CD14-positive monocyte (primary cell): ENCODE measurements at regions not wholly inside any gene's neighbourhood (a gene's known extent, or its start where the extent isn't known, plus 50 kb on each side); places are given as distances from the start of the nearest gene placed in this dataset.

ENCODE experiments used
- DNase-seq, 3 donors: peaks; one replicate each; pipeline ENCODE4 v3.0.0-alpha.2; 2011 to 2022
- H2AFZ ChIP-seq: 2 replicates; pipeline ENCODE4 v1.6.0; 2012; ENCODE audit warnings: mild to moderate bottlenecking, low read depth, low read length, inconsistent platforms; ENCODE audit not compliant: insufficient read depth, poor library complexity, severe bottlenecking
- H3K27ac ChIP-seq, 2 donors: 1 replicate in 1 of 2; 2 replicates in 1 of 2; pipeline ENCODE4 v1.5.1; 2012 to 2013; ENCODE audit warnings: low read length in 2 of 2, control low read depth in 1 of 2, inconsistent platforms in 1 of 2, low read depth in 1 of 2, mild to moderate bottlenecking in 1 of 2
- H3K27me3 ChIP-seq, 2 donors: one replicate each; pipeline versions ENCODE4 v1.6.0 to v1.6.1; 2011 to 2013; ENCODE audit warnings: low read length in 2 of 2; ENCODE audit not compliant: control insufficient read depth in 2 of 2, insufficient read depth in 2 of 2
- H3K36me3 ChIP-seq, 2 donors: replicated peaks in 1 of 2; 1 replicate in 1 of 2; 2 replicates in 1 of 2; pipeline versions ENCODE4 v1.5.1 to v1.6.1; 2012 to 2013; ENCODE audit warnings: low read length in 2 of 2, control low read depth in 1 of 2, inconsistent platforms in 1 of 2, mild to moderate bottlenecking in 1 of 2; ENCODE audit not compliant: insufficient read depth in 2 of 2, control insufficient read depth in 1 of 2
- H3K4me1 ChIP-seq, 2 donors: 1 replicate in 1 of 2; 2 replicates in 1 of 2; pipeline versions ENCODE4 v1.5.1 to v1.6.1; 2012 to 2013; ENCODE audit warnings: low read length in 2 of 2, control low read depth in 1 of 2, inconsistent platforms in 1 of 2, mild to moderate bottlenecking in 1 of 2, moderate library complexity in 1 of 2; ENCODE audit not compliant: insufficient read depth in 2 of 2, control insufficient read depth in 1 of 2
- H3K4me2 ChIP-seq: replicated peaks from 2 replicates; pipeline ENCODE3; 2012; ENCODE audit warnings: low read length, moderate library complexity, mild to moderate bottlenecking; ENCODE audit not compliant: poor library complexity, severe bottlenecking; ENCODE audit errors: extremely low read depth
- H3K4me3 ChIP-seq, 3 experiments: fragments of 200-600 bp in 1 of 3; sonication (generic) in 1 of 3; replicated peaks in 1 of 3; 1 replicate in 2 of 3; 2 replicates in 1 of 3; pipeline ENCODE4 v1.5.1; 2011 to 2013; ENCODE audit warnings: low read length in 3 of 3, mild to moderate bottlenecking in 3 of 3, control low read depth in 2 of 3, low read depth in 2 of 3, inconsistent platforms in 1 of 3, moderate library complexity in 1 of 3
- H3K79me2 ChIP-seq: 2 replicates; pipeline ENCODE4 v1.6.0; 2012; ENCODE audit warnings: mild to moderate bottlenecking, control low read depth, inconsistent platforms, low read length, moderate library complexity; ENCODE audit not compliant: insufficient read depth
- H3K9ac ChIP-seq: 2 replicates; pipeline ENCODE4 v1.6.0; 2017; ENCODE audit warnings: low read length, mild to moderate bottlenecking; ENCODE audit not compliant: insufficient read depth, poor library complexity, severe bottlenecking
- H3K9me3 ChIP-seq, 2 donors: replicated peaks in 1 of 2; 1 replicate in 1 of 2; 2 replicates in 1 of 2; pipeline versions ENCODE4 v1.5.1 to v1.6.1; 2012 to 2013; ENCODE audit warnings: low read length in 2 of 2, control low read depth in 1 of 2; ENCODE audit not compliant: control insufficient read depth in 1 of 2, insufficient read depth in 1 of 2
- H4K20me1 ChIP-seq: 2 replicates; pipeline ENCODE4 v1.6.0; 2012; ENCODE audit warnings: mild to moderate bottlenecking, low read length, control low read depth, moderate library complexity; ENCODE audit not compliant: insufficient read depth
- H3K27ac Mint-ChIP-seq, 7 donors: one replicate each; pipeline ENCODE4 v1.8.0; 2020; ENCODE audit warnings: mild to moderate bottlenecking in 7 of 7, mixed read lengths in 7 of 7, moderate library complexity in 6 of 7, inconsistent platforms in 2 of 7
- H3K27me3 Mint-ChIP-seq, 3 donors: one replicate each; pipeline ENCODE4 v1.8.0; 2021 to 2022; ENCODE audit warnings: low read depth in 3 of 3, mild to moderate bottlenecking in 3 of 3, mixed read lengths in 3 of 3, moderate library complexity in 3 of 3, inconsistent platforms in 1 of 3
- H3K36me3 Mint-ChIP-seq, 2 donors: one replicate each; pipeline ENCODE4 v1.8.0; 2020; ENCODE audit warnings: mixed read lengths in 2 of 2, inconsistent platforms in 1 of 2, mild to moderate bottlenecking in 1 of 2
- H3K4me1 Mint-ChIP-seq: one replicate; pipeline ENCODE4 v1.8.0; 2020; ENCODE audit warnings: mild to moderate bottlenecking, mixed read lengths
- H3K4me3 Mint-ChIP-seq, 2 donors: one replicate each; pipeline ENCODE4 v1.8.0; 2020; ENCODE audit warnings: mild to moderate bottlenecking in 2 of 2, mixed read lengths in 2 of 2, moderate library complexity in 1 of 2
- H3K9me3 Mint-ChIP-seq, 7 donors: one replicate each; pipeline ENCODE4 v1.8.0; 2020 to 2022; ENCODE audit warnings: mixed read lengths in 7 of 7, mild to moderate bottlenecking in 6 of 7, moderate library complexity in 6 of 7, inconsistent platforms in 2 of 7
- CTCF ChIP-seq: fragments of 200-600 bp; IDR thresholded peaks from one replicate; pipeline ENCODE4 v1.8.0; 2022; ENCODE audit warnings: antibody characterized with exemption, mild to moderate bottlenecking
- WGBS: methylation state at CpG from one replicate; pipeline ENCODE4 v1.1.5; 2013; ENCODE audit warnings: missing lambda C conversion rate; ENCODE audit not compliant: insufficient coverage; 5-methylcytosine and 5-hydroxymethylcytosine counted together
- intact Hi-C, 2 donors: fragments of 100-400 bp; cut with micrococcal nuclease; formaldehyde crosslinking; loops; one replicate each; pipeline versions ENCODE4 v1.15.0 to v1.15.1; 2023

- H3K27me3 ChIP-seq = no peaks in the 10 kb centered on the region
- no peak overlapping the region for H3K4me2 ChIP-seq
- intact Hi-C loops = no loop called here
- no peak overlapping the region for H3K9ac ChIP-seq
- no peak overlapping the region for H2AFZ ChIP-seq
- H3K36me3 Mint-ChIP-seq = no peaks in the 10 kb centered on the region
- no peak overlapping the region for H3K27ac Mint-ChIP-seq
- WGBS = no CpG with 5 or more reads among the region's 4 CpGs
- H3K4me3 ChIP-seq = no peak overlapping the region
- peaks cover 0 to 2% (median 0%) of the 10 kb centered on the region in 3 donors for H3K27me3 Mint-ChIP-seq
- no peaks in the 10 kb centered on the region for H3K79me2 ChIP-seq
- H3K4me1 Mint-ChIP-seq = no peaks in the 10 kb centered on the region
- no peak overlapping the region for H3K27ac ChIP-seq
- peaks cover 0 to 5% of the 10 kb centered on the region in 2 donors for H3K9me3 ChIP-seq
- no peak for DNase-seq
- H3K9me3 Mint-ChIP-seq = peaks cover 0 to 7% (median 0%) of the 10 kb centered on the region in 7 donors
- no peaks in the 10 kb centered on the region for H4K20me1 ChIP-seq
- H3K36me3 ChIP-seq = no peaks in the 10 kb centered on the region
- no peaks in the 10 kb centered on the region for H3K4me1 ChIP-seq
- no peak for TF ChIP-seq CTCF
- no peak overlapping the region for H3K4me3 Mint-ChIP-seq
Measured at GRCh38 chr16:51562891-51563290, 411.8 kb upstream of the SALL1 start.

GRCh38 chr16:51559901-51560300 lies 408.8 kb upstream of the SALL1 start:
- H3K27me3 Mint-ChIP-seq = no peaks in the 10 kb centered on the region
- intact Hi-C loops = no loop called here
- peaks cover 0 to 12% (median 2%) of the 10 kb centered on the region in 7 donors for H3K9me3 Mint-ChIP-seq
- H3K36me3 Mint-ChIP-seq = no peaks in the 10 kb centered on the region
- H3K4me1 Mint-ChIP-seq = no peaks in the 10 kb centered on the region
- no CpG with 5 or more reads among the region's 3 CpGs for WGBS
- Histone ChIP-seq H3K4me3 (no peak overlapping the region), H2AFZ (no peak overlapping the region), H4K20me1 (no peaks in the 10 kb centered on the region), H3K9ac (no peak overlapping the region), H3K79me2 (no peaks in the 10 kb centered on the region), H3K4me2 (no peak overlapping the region), H3K27ac (no peak overlapping the region), H3K36me3 (no peaks in the 10 kb centered on the region), H3K4me1 (no peaks in the 10 kb centered on the region), H3K27me3 (no peaks in the 10 kb centered on the region), H3K9me3 (peaks cover 0 to 5% of the 10 kb centered on the region in 2 donors)
- TF ChIP-seq CTCF = no peak
- no peak for DNase-seq
- no peak overlapping the region for H3K4me3 Mint-ChIP-seq
- H3K27ac Mint-ChIP-seq = no peak overlapping the region
